DMS153 treated with DMSO at 0.1 percent for 48 hours (cell line): ENCODE measurements at regions not wholly inside any gene's neighbourhood (a gene's known extent, or its start where the extent isn't known, plus 50 kb on each side); places are given as distances from the start of the nearest gene placed in this dataset.
"Not testable (repeated sequence)": the region's sequence is repeated elsewhere in the genome, so short reads cannot be mapped to it uniquely, and the experiment has no call there.

Experiments
- DNase-seq: peaks from one replicate; lab custom pipeline; 2025; ENCODE audit not compliant: unreplicated experiment; lab: John Stamatoyannopoulos, UW

DNA sequence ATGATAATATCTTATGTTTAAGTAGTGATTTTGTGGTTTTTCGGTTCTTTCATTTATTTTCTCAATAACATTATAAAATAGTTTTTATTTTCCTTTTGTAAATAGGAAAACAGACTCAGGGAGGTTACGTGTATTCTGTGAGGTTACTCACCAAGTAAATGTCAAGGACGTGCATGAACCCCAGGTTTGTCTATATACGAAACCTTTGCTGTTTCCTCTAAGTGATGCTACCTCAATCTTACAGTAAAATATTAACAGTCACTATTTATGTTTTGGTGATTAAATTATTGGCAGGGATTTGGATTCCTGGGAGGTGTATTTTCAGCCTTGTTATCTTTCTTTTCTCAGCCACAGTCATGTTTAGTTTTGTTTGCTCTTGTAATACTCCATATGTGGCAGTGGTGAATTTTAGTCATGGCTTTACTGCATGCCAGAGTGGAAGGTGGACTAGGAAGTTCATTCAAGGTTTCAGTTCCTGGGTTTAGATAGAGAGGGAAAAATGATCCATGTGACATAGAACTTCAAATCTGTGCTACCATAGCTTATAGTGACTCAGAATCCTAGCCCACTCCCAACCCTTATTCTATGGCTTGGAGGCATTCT is 139.9 kb downstream of the ARL4A start:
- DNase-seq = no peak

DNA sequence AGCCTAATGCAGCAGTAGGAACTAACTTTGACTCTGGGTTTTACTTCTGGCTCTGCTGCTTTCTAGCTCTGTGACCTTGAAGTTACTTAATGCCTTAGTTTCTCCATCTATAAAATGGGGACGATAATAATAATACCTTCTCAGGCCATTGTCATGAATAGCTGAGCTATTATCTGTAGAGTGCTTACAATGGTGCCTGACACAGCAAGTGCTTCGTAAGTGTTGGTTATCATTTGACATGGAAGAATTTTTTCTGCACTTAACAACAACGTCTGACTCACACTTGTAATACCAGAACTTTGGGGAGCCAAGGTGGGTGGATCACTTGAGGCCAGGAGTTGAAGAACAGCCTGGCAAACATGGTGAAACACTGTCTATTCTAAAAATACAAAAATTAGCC is 140.5 kb downstream of the ARL4A start:
- no peak for DNase-seq

DNA sequence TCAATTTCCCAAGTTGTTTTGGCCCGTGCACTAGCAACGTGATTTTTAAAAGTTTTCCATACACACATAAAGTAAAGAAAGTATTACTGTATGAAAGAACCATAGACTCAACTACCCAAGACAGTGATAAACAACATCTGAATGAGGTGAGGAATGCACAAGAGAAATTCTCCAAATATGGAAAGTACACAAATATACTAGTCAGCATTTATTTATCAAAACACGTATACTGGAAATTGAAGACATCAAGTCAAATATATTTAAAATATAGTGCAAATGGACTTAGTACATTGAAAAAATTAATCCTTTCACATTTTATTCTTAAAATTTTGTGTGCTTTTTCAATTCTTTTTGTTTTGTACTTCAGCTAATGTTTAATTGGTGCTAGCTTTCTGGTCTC is 143.6 kb downstream of the ARL4A start:
- no peak for DNase-seq

DNA sequence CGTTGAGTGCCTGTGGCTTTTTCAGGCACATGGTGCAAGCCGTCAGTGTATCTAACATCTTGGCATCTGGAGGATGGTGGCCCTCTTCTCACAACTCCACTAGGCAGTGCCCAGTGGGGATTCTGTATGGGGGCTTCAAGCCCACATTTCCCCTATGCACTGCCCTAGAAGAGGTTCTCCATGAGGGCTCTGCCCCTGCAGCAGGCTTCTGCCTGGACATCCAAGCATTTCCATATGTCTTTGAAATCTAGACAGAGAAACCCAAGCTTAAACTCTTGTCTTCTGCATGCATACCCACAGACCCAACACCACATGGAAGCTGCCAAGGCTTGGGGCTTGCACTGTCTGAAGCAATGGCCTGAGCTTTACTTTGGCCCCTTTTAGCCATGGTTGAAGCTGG is 146.4 kb downstream of the ARL4A start:
- no peak for DNase-seq

DNA sequence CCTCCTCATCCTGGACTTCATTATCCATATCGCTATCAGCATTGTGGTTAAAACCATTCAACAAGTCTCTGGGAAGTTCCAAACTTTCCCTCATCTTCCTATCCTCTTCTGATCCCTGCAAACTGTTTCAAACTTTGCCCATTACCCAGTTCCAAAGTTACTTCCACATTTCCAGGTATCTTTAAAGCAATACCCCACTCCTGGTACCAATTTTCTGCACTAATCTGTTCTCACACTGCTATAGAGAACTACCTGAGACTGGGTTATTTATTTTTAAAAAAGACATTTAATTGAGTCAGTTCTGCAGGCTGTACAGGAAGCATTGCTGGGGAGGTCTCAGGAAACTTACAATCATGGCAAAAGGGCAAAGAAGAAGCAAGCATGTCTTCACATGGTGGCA is 147.3 kb downstream of the ARL4A start:
- DNase-seq = no peak

DNA sequence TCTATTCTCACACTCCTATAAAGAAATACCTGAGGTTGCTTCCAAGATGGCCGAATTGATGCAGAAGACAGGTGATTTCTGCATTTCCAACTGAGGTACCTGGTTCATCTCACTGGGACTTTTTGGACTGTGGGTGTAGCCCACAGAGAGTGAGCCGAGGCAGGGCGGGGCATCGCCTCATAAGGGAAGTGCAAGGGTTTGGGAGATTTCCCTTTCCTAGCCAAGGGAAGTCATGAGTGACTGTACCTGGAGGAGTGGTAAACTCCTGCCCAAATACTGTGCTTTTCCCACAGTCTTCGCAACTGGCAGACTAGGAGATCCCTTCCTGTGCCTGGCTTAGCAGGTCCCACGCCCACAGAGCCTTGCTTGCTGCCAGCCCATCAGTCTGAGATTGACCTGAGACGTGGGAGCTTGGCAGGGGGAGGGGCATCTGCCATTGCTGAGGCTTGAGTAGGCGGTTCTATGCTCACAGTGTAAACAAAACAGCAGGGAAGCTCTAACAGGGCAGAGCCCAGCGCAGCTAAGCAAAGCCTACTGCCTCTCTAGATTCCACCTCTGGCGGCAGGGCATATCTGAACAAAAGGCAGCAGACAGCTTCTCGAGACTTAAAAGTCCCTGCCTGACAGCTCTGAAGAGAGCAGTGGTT is 152.2 kb downstream of the ARL4A start:
- DNase-seq = peak; percentile 23

DNA sequence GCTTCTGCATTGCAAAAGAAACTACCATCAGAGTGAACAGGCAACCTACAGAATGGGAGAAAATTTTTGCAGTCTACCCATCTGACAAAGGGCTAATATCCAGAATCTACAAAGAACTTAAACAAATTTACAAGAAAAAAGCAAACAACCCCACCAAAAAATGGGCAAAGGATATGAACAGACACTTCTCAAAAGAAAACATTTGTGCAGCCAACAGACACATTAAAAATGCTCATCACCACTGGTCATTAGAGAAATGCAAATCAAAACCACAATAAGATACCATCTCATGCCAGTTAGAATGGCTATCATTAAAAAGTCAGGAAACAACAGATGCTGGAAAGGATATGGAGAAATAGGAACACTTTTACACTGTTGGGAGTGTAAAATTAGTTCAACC is 157.3 kb downstream of the ARL4A start:
- not testable (repeated sequence) for DNase-seq

DNA sequence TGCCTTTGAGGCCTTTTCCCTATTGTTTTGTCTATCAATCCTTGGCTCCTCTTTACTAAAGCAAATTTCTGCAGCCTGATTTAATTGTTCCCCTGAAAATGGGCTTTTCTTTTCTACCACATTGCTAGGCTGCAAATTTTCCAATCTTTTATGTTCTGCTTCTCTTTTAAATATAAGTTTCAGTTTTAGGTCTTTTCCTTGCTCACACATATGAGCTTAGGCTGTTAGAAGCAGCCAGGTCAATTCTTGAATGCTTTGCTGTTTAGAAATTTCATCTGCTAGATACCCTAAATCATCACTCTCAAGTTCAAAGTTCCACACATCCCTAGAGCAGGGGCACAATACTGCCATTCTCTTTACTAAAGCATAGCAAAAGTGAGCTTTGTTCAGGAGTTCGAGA is 159.6 kb downstream of the ARL4A start:
- DNase-seq = no peak

DNA sequence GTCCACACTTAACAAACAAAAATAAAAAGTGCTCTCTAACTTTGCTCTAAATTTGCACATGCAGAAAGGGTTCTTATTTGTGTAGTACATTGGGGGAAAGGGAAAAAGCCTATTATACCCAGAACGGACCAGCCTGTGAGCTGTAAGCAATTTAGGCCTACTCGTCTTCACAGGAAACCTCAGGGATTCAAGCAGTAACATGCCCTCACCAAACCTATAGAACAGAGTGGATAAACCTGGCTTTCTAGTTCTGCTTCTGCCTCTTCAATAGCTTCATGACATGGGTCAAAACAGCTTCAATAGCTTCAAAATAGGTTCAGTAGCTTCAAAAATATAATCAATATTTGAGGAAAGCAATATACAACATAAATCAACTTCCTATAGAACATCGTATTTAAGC is 163.7 kb downstream of the ARL4A start:
- DNase-seq = no peak

DNA sequence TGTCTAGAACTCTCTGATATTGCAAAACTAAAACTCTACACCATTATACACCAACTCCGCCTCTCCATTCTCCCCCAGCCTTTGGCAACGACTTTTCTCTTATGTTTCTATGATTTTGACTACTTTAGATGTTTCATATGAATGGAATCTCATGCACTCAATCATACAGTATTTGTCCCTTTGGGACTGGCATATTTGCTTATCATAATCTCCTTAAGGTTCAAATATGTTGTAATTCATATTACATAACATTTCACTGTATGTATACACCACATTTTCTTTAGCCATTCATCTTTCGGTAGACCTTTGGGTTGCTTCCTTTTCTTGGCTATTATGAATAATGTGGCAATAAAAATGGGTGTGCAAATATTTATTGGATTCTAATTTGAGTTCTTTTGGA is 164.4 kb downstream of the ARL4A start:
- no peak for DNase-seq

DNA sequence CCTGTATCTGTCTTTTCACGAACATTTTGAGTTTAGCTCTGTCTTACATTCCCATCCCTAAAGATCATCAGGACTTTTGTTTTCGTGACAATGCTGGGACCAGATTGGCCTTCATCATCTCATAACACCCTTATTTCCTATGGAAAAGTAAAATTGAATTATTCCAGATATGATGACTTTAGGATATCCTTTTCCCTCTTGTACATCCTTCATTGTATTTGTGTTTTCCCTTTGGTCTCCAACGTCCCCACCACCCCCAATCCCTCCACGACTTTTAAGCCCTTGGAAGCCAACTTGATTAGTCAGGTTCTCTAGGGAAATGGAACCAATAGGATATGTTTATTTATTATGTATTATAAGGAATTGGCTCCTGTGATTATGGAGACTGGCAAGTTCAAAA is 167.6 kb downstream of the ARL4A start:
- no peak for DNase-seq

DNA sequence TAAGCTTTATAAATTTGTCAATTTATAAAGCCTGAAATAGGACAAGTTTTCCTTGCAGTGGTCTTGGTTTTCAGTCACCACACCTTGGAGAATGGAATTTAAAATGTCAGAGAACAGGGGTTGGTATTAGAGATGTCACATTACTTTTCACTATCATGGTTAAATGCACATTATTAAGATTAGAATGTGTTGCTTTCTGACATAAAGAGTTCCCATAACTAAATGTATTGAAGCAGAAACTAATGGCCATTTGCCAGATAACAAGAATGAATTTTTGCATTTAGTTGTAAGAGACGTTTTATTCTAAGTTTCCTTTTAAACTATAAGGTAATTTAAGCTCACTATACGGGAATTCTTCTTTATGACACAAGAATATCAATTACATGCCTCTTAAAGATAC is 172.3 kb downstream of the ARL4A start:
- no peak for DNase-seq

DNA sequence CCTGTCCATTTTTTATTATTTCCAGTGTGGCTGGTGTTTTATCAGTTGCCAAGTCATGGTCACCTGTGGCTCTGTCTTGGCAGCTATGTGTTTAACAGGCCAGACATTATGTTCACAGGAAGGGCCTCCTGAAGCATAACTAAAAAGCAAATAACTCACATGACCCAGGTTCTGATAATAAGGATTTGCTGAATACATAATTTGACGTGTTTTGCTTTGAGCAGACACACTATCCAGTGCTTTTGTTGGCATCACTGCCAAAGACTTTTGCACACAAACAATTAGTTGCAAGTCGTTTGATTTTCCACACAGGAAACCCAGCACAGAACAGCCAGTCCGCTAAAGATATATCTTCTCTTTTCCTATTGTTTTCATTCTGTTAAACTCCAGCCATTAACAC is 173.6 kb downstream of the ARL4A start:
- peak; percentile 36 for DNase-seq

DNA sequence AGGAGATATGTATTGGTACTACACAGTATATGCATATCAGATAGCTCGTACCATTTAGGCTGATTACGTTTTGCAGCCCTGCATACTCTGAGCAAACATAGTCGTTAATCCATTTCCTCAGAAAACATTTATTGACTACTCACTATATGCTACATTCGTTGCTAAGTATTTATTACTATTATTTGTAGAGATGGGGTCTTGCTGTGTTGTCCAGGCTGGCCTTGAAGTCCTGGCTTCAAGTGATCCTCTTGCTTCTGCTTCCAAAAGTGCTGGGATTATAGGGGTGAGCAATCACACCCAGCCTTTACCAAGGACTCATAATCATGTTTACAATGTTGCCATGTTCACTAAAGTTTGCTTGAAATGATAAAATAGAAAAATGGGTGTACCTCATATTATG is 174.7 kb downstream of the ARL4A start:
- DNase-seq = no peak

DNA sequence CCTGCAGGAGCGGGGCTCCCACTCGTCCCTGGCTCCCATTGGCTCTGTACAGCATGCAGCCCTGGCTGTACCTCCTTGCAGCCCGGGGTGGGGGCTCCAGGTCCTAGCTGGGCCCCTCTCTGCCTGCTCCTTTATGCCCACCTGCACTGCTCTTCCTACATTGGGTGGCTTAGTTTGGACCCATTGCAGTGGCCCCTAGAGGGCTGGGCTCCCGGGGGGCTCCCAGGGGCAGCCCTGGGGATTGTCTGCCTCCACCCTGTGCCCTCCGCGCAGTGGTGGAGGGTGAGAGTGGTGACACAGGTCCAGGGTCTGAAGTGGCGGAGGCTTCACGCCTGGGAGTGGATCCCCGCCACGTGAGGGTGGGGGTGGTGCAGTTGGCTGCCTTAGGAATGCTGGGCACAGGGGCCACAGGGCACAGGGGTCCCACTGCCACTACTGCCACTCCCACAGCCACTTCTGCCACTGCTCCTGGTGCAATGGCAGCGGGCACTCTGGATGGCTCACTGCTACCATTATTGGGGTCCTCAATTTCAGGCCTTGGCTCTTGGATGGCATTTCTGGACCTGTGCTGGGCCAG is 177.1 kb downstream of the ARL4A start:
- DNase-seq = no peak

DNA sequence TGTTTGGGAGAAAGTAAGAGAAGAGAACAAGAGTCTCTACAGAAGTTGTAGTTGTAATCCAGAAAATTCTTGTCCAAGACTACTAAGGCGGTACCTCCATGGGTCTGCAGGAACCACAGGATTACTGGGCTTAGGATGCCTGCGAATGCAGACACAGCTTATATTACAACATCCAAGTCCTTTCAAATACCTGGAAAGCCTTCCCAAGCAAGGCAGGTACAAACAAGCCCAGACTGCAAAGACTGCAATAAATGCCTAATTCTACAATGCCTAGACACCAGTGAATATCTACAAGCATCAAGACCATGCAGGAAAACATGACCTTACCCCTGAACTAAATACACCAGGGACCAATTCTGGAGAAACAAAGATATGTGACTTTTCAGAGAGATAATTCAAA is 178.2 kb downstream of the ARL4A start:
- no peak for DNase-seq

DNA sequence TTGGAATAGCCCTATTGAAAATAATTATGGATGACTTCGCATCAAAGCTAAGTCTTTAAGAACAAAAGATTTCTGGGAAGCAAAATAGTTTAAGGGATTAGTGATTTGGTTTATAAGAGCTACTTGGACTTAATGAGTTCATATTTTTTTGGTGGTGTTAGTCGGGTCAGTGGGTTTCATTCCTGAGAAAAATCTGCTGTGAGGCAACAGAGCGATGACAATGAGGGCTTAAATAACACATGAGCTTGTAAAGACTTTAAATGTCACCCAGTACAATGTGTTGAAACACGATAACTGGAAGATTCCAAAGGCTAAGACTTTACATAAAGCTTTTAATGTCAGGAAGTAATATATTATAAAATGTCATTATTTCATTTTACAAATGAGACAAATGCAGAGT is 178.8 kb downstream of the ARL4A start:
- DNase-seq = no peak

DNA sequence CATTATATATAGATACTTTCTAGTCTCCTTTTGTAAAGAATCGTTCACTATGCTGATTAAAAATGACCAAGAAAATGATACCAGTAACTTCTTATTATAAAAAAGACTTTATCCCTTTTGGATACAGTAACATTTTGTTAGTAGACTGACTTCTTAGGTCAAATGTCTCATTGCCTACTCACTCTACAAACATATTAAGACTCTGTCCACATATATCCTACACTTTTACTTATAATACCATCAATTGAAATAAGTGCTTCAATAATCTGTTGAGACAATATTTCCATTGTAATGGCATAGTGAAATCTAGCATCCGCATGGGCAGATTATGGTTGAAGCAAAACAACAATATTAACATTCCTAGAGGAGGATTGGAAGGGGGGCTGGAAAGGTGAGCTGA is 180.6 kb downstream of the ARL4A start:
- no peak for DNase-seq

DNA sequence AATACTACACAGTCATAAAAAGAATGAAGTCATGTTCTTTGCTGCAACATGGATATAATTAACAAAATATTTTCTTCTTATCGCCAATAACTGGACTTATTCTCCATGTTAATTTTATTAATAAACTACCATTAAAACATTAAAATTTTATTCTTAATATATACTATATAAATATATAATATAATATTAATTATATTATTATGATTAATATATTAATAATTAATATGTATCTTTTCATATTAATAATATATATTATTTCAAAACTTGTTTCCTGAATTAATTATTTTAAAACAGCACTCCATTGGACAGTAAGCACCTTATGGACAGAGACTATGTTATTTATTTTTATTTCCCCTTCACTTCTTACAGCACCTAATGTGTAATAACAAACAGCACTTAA is 182.8 kb downstream of the ARL4A start:
- no peak for DNase-seq

DNA sequence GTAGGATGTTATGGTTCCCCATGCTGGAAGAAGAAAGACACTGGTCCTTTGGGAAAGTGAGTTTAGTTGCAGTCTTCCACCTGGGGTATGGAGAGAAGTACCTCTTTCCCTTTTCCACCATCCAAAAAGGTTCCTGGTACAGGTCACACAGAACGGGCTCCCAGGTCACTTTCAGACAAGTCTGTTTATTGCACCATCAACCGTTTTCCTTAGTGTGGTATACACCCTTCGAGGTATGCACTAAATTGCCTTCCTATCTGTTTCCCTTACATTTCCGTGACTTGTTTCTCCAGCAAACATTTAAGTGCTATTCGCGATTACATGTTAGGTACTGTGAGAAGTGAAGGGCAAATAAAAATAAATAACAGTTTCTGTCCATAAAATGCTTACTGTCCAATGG is 185.1 kb downstream of the ARL4A start:
- no peak for DNase-seq

DNA sequence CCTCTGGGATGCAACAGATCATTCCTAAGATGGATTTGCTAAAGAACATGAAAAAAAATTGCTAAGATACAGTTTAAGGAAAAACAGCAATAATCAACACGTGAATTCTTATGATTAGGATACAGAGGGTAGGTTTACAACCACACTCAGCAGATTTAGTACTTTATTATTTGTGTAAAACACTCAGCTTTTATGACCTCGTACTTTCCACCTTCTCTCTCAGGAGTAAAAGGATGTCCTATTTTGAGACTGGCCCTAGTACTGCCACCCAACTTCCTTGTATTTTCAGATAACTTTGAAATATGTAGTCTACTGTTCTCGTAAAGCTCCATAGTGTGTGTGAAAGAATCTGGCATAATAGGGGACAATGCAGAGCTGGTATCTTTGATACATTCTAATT is 186.1 kb downstream of the ARL4A start:
- DNase-seq = no peak

DNA sequence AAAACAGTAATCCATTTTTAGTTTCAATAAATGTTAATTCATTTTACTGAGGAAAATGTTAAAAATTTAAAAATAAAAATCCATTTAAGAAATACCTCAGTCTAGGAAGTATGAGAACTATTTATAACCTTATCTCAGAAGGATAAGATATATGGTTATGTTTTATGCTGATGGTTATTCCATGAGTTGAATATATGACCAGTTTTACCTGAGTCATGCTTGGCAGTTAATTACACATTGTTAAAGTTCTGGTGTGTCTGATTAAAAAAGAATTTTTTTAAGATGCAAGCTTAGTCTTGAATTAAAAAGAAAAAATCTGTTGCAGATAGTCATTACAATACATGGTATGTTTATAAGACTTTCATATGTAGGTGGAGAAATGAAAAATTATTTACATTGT is 191.7 kb downstream of the ARL4A start:
- DNase-seq = no peak

DNA sequence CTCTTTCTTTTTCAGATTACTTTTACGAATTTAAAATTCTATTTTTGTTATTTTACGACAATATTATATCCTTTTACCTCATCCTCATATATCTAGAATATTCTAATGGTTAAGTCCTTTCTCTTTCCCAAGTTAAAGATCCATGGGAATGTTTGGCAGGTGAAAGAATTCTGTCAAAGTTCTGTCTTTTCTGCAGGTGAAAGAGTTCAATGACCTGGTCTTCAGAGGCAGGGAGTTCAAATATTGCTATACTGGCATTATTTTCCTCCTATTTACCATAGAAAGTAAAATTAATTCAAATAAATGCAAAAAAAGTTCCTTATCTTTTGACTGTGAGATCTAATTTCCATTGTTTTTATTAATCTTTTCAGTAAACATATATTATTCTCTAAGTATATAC is 194.3 kb downstream of the ARL4A start:
- DNase-seq = no peak
